ENCODE measurements at regions not wholly inside any gene's neighbourhood (a gene's known extent, or its start where the extent isn't known, plus 50 kb on each side); places are given as distances from the start of the nearest gene placed in this dataset.

- Histone ChIP-seq H3K27me3 (no peaks in the 10 kb centered on the region), H3K9me3 (peaks cover 0 to 7% (median 0%) of the 10 kb centered on the region in 4 donors), H3K4me3 (no peak overlapping the region), H3K36me3 (no peaks in the 10 kb centered on the region), H3K4me1 (no peaks in the 10 kb centered on the region), H3K27ac (no peak overlapping the region)
- WGBS, 2 donors: 93 to 95% methylated on average over 2 of the region's 2 CpGs
- TF ChIP-seq CTCF (IDR thresholded peaks at IDR 0.05): no peak
- no peak for TF ChIP-seq POLR2A (IDR thresholded peaks at IDR 0.05)
- TF ChIP-seq POLR2AphosphoS5 (IDR thresholded peaks at IDR 0.05): no peak
- no peak for TF ChIP-seq EP300 (IDR thresholded peaks at IDR 0.05)
- no peak for ATAC-seq (ENCODE audit: low FRiP score in 2 of 2)
- no peak for DNase-seq
Observed at GRCh38 chr4:141540643-141541042, 95.7 kb upstream of the IL15 start.

GRCh38 chr4:141541851-141542250 is 94.5 kb upstream of the IL15 start:
- ATAC-seq (ENCODE audit: low FRiP score in 2 of 2) (no peak), DNase-seq (no peak)
- TF ChIP-seq CTCF (IDR thresholded peaks at IDR 0.05): no peak
- TF ChIP-seq POLR2A (IDR thresholded peaks at IDR 0.05): no peak
- TF ChIP-seq POLR2AphosphoS5 (IDR thresholded peaks at IDR 0.05): no peak
- no peak for TF ChIP-seq EP300 (IDR thresholded peaks at IDR 0.05)
- Histone ChIP-seq H3K4me1 (no peaks in the 10 kb centered on the region), H3K27ac (no peak overlapping the region), H3K9me3 (peaks cover 0 to 7% (median 0%) of the 10 kb centered on the region in 4 donors), H3K27me3 (no peaks in the 10 kb centered on the region), H3K36me3 (no peaks in the 10 kb centered on the region), H3K4me3 (no peak overlapping the region)
- WGBS, 2 donors: 85 to 95% methylated on average over 2 of the region's 2 CpGs

- WGBS, 2 donors: 83 to 93% methylated on average over 1 of the region's 1 CpG
- no peak overlapping the region for H3K27ac ChIP-seq
- H3K36me3 ChIP-seq: no peaks in the 10 kb centered on the region
- H3K27me3 ChIP-seq: no peaks in the 10 kb centered on the region
- DNase-seq (no peak), ATAC-seq (ENCODE audit: low FRiP score in 2 of 2) (no peak)
- TF ChIP-seq POLR2AphosphoS5 (IDR thresholded peaks at IDR 0.05) (no peak), EP300 (IDR thresholded peaks at IDR 0.05) (no peak), POLR2A (IDR thresholded peaks at IDR 0.05) (no peak), CTCF (IDR thresholded peaks at IDR 0.05) (no peak)
- H3K9me3 ChIP-seq: peaks cover 0 to 3% (median 0%) of the 10 kb centered on the region in 4 donors
- H3K4me1 ChIP-seq: no peaks in the 10 kb centered on the region
- no peak overlapping the region for H3K4me3 ChIP-seq
Observed at GRCh38 chr4:141543176-141543575, 93.2 kb upstream of the IL15 start.

- no peaks in the 10 kb centered on the region for H3K9me3 ChIP-seq
- H3K4me1 ChIP-seq: no peaks in the 10 kb centered on the region
- 77 to 87% methylated on average over 2 of the region's 2 CpGs for WGBS, 2 donors
- no peak for TF ChIP-seq POLR2AphosphoS5 (IDR thresholded peaks at IDR 0.05)
- no peak for TF ChIP-seq POLR2A (IDR thresholded peaks at IDR 0.05)
- no peak for TF ChIP-seq CTCF (IDR thresholded peaks at IDR 0.05)
- no peak for TF ChIP-seq EP300 (IDR thresholded peaks at IDR 0.05)
- no peak overlapping the region for H3K27ac ChIP-seq
- H3K36me3 ChIP-seq: no peaks in the 10 kb centered on the region
- no peak overlapping the region for H3K4me3 ChIP-seq
- H3K27me3 ChIP-seq: no peaks in the 10 kb centered on the region
- no peak for DNase-seq
- no peak for ATAC-seq (ENCODE audit: low FRiP score in 2 of 2)
Observed at GRCh38 chr4:141543706-141544105, 92.7 kb upstream of the IL15 start.

- ATAC-seq (ENCODE audit: low FRiP score in 2 of 2): no peak
Observed at GRCh38 chr4:141548791-141549190, 87.6 kb upstream of the IL15 start.

More at GRCh38 chr4:141548791-141549190, 87.6 kb upstream of the IL15 start:
- H3K36me3 ChIP-seq: no peaks in the 10 kb centered on the region
- H3K27me3 ChIP-seq: no peaks in the 10 kb centered on the region
- DNase-seq: no peak
- H3K4me3 ChIP-seq: no peak overlapping the region
- no peak for TF ChIP-seq POLR2AphosphoS5 (IDR thresholded peaks at IDR 0.05)
- no peak for TF ChIP-seq CTCF (IDR thresholded peaks at IDR 0.05)
- no peak for TF ChIP-seq EP300 (IDR thresholded peaks at IDR 0.05)
- no peak for TF ChIP-seq POLR2A (IDR thresholded peaks at IDR 0.05)
- no peaks in the 10 kb centered on the region for H3K4me1 ChIP-seq
- H3K9me3 ChIP-seq: peaks cover 0 to 3% (median 0%) of the 10 kb centered on the region in 4 donors
- H3K27ac ChIP-seq: no peak overlapping the region
